Astrocyte (in vitro differentiated cells and primary cell): ENCODE measurements at regions not wholly inside any gene's neighbourhood (a gene's known extent, or its start where the extent isn't known, plus 50 kb on each side); places are given as distances from the start of the nearest gene placed in this dataset.

Experiments used
- EZH2 ChIP-seq: IDR thresholded peaks from 2 replicates; pipeline ENCODE4 v1.6.1; 2012; ENCODE audit warnings: mild to moderate bottlenecking, low read length, inconsistent platforms; ENCODE audit not compliant: insufficient read depth
- TF ChIP-seq, protein P1 (sequence below): IDR thresholded peaks from 2 replicates; pipeline ENCODE4 v1.5.1; 2011; ENCODE audit warnings: low read depth, mild to moderate bottlenecking, inconsistent platforms, low read length, moderate library complexity; ENCODE audit not compliant: insufficient read depth

DNA sequence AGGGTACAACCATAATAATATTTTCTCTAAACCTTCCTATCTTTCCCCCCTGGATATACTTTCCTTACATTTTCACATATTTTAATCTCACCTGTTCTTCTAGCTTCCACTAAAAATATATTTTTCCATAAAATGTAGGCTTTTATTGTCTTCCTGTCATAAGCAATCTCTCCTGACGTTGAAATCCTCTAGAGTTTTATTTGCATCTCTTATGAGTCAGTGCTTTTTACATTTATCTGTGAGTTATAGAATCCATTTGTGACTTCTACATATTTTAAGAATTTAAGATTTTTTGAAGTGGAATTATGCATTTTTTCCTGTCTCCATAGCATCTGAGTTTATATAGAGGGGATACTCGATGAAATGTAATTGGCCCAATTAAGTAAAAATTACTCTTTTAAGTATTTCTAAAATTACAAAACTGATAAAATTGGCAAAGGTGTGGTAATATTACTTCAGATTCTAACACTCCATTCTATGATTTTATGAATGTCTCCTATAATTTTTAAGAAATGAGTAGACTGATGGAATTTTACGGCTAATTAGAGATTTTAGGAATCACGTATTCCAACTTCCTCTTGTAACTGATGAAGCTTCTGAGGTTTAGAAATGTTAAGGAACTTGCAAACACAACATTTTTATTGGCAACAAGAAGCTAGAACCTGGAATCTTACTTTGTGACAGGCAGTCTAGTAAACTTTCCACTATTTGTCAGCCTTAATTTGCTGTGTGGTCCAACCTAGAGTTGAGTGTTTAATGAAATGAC is 422.9 kb upstream of the SEMA3A start:
- TF ChIP-seq, protein P1, sequence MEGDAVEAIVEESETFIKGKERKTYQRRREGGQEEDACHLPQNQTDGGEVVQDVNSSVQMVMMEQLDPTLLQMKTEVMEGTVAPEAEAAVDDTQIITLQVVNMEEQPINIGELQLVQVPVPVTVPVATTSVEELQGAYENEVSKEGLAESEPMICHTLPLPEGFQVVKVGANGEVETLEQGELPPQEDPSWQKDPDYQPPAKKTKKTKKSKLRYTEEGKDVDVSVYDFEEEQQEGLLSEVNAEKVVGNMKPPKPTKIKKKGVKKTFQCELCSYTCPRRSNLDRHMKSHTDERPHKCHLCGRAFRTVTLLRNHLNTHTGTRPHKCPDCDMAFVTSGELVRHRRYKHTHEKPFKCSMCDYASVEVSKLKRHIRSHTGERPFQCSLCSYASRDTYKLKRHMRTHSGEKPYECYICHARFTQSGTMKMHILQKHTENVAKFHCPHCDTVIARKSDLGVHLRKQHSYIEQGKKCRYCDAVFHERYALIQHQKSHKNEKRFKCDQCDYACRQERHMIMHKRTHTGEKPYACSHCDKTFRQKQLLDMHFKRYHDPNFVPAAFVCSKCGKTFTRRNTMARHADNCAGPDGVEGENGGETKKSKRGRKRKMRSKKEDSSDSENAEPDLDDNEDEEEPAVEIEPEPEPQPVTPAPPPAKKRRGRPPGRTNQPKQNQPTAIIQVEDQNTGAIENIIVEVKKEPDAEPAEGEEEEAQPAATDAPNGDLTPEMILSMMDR: no peak
- no peak for TF ChIP-seq EZH2
